HAP-1 (cell line): ENCODE measurements at regions not wholly inside any gene's neighbourhood (a gene's known extent, or its start where the extent isn't known, plus 50 kb on each side); places are given as distances from the start of the nearest gene placed in this dataset.
"Not testable (repeated sequence)": the region's sequence is repeated elsewhere in the genome, so short reads cannot be mapped to it uniquely, and the experiment has no call there.

Experiments
- DNase-seq, 2 experiments: peaks; one replicate each; pipeline ENCODE4 v3.0.0-alpha.2; 2016 to 2020; ENCODE audit warnings: low spot score in 2 of 2
- H3K27me3 ChIP-seq: fragments of 250-450 bp; sonication (Bioruptor Pico); 2 replicates; pipeline ENCODE4 v1.5.1; 2020; ENCODE audit warnings: low read depth, mild to moderate bottlenecking, moderate library complexity
- H3K36me3 ChIP-seq: fragments of 250-450 bp; sonication (Bioruptor Pico); replicated peaks from 2 replicates; pipeline ENCODE4 v1.5.1; 2020; ENCODE audit warnings: mild to moderate bottlenecking
- H3K4me1 ChIP-seq: fragments of 250-450 bp; sonication (Bioruptor Pico); 2 replicates; pipeline ENCODE4 v1.5.1; 2020; ENCODE audit warnings: mild to moderate bottlenecking
- H3K4me3 ChIP-seq: fragments of 250-450 bp; sonication (Bioruptor Pico); 2 replicates; pipeline ENCODE4 v1.5.1; 2020; ENCODE audit warnings: mild to moderate bottlenecking, moderate library complexity
- H3K9me3 ChIP-seq: fragments of 250-450 bp; sonication (Bioruptor Pico); 2 replicates; pipeline ENCODE4 v1.5.1; 2020; ENCODE audit warnings: mild to moderate bottlenecking, moderate library complexity
- in situ Hi-C: fragments of 300-500 bp; cut with MboI; formaldehyde crosslinking; loops from 3 replicates; pipeline ENCODE4 v1.14.3; 2020; ENCODE audit warnings: low sequenced_read_pairs, inconsistent platforms, mixed read lengths

- in situ Hi-C loops: no loop called here
- Histone ChIP-seq H3K9me3 (no peaks in the 10 kb centered on the region), H3K4me1 (no peaks in the 10 kb centered on the region), H3K27me3 (no peaks in the 10 kb centered on the region), H3K4me3 (no peak overlapping the region), H3K36me3 (no peaks in the 10 kb centered on the region)
- DNase-seq: no peak
Measured at GRCh38 chr5:42230839-42231238, 192.4 kb upstream of the GHR start.

DNA sequence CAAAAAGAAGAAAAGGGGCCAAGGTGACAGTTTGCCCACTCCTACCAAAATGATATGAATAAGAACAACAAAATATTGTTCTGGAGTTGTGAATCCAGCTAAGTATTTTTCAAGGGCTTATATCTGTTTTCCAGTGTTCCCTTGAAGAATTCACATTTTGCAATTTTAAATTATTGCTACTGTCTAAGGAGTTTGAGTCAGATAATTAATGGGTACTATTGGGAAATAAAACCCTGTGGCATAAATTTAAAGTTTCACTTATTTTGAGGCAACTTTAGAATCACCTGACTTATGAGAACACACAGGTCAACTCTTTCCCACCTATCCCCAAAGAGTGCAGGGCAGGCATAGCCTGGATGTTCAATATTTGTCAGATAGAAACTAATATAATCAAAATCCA is 188.0 kb upstream of the GHR start:
- Histone ChIP-seq H3K4me3 (no peak overlapping the region), H3K36me3 (no peaks in the 10 kb centered on the region), H3K9me3 (no peaks in the 10 kb centered on the region), H3K4me1 (no peaks in the 10 kb centered on the region), H3K27me3 (no peaks in the 10 kb centered on the region)
- in situ Hi-C loops: no loop called here
- DNase-seq: no peak

- Histone ChIP-seq H3K4me3 (no peak overlapping the region), H3K9me3 (no peaks in the 10 kb centered on the region), H3K4me1 (no peaks in the 10 kb centered on the region), H3K27me3 (no peaks in the 10 kb centered on the region), H3K36me3 (no peaks in the 10 kb centered on the region)
- in situ Hi-C loops: no loop called here
- no peak for DNase-seq
Measured at GRCh38 chr5:42235837-42236236, 187.4 kb upstream of the GHR start.

DNA sequence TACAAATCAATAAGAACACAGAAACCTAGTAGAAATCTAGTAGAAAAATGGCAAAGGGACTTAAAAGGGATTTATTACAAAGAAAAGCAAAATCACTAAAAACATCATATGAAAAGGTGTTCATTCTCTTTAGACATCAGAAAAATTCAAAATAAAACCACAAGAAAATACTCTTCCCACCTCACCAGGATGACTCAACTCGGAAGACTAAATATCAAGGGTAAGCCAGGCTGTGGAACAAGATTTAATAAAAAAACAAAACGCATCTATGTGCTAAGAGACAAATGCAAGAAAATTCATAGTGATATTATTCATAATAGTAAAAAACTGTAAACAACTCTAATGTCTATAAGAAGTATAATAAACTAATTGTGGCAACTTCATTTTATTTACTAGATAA is 181.6 kb upstream of the GHR start:
- H3K36me3 ChIP-seq: no peaks in the 10 kb centered on the region
- in situ Hi-C loops: no loop called here
- DNase-seq: no peak
- no peak overlapping the region for H3K4me3 ChIP-seq
- no peaks in the 10 kb centered on the region for H3K4me1 ChIP-seq
- H3K9me3 ChIP-seq: no peaks in the 10 kb centered on the region
- H3K27me3 ChIP-seq: no peaks in the 10 kb centered on the region

DNA sequence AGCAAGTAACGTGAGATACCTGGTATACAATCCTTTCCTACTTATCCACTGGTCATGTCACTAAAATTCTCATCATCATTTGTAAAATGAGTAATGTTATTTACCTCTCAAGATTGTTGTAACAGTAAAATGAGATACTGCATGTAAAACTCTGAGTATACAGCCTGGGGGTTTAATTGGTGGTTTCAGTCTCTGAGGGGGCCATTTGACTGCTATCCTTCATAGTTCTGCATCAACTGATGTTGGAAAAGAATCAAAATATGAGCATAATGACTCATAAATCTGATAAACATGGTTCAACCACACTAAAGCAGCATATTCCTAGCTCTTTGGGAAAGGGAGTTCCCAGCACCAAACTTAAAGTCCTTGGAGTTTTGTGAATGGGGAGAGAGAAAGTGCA is 181.0 kb upstream of the GHR start:
- no peak for DNase-seq
- no peaks in the 10 kb centered on the region for H3K4me1 ChIP-seq

GRCh38 chr5:42242881-42243485 is 180.3 kb upstream of the GHR start:
- in situ Hi-C loops: no loop called here
- H3K36me3 ChIP-seq: no peaks in the 10 kb centered on the region
- H3K4me3 ChIP-seq: no peak overlapping the region
- DNase-seq: no peak
- H3K27me3 ChIP-seq: no peaks in the 10 kb centered on the region
- H3K9me3 ChIP-seq: no peaks in the 10 kb centered on the region
- H3K4me1 ChIP-seq: no peaks in the 10 kb centered on the region

More for the DNA sequence above, 181.0 kb upstream of the GHR start:
- in situ Hi-C loops: no loop called here
- Histone ChIP-seq H3K36me3 (no peaks in the 10 kb centered on the region), H3K27me3 (no peaks in the 10 kb centered on the region), H3K9me3 (no peaks in the 10 kb centered on the region), H3K4me3 (no peak overlapping the region)

GRCh38 chr5:42252306-42252705 is 170.9 kb upstream of the GHR start:
- in situ Hi-C loops: no loop called here
- Histone ChIP-seq H3K36me3 (no peaks in the 10 kb centered on the region), H3K9me3 (no peaks in the 10 kb centered on the region), H3K4me1 (no peaks in the 10 kb centered on the region), H3K4me3 (no peak overlapping the region), H3K27me3 (no peaks in the 10 kb centered on the region)
- DNase-seq: no peak

GRCh38 chr5:42259914-42260313 is 163.3 kb upstream of the GHR start:
- in situ Hi-C loops, H3K36me3 ChIP-seq, H3K4me3 ChIP-seq, H3K9me3 ChIP-seq, H3K4me1 ChIP-seq, H3K27me3 ChIP-seq, DNase-seq: not testable (repeated sequence)

DNA sequence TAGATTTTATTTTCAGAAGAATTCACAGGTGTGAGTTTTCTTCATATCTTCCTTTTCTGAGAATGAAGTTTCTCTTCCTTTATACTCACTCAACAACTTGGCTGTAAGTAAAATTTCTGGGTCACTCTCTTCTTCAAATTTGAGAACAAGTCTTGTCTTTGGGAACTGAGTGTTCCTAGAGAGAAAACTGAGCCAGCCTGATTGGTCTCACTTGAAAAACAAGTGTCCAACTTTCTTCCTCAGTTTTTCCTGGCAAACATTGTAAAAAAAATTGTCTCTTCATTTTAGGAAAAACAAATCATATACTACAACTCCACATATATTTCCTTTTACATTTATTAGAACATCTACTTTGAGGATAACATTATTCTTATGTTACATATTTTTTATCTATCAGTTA is 156.1 kb upstream of the GHR start:
- Histone ChIP-seq H3K4me3 (no peak overlapping the region), H3K9me3 (no peaks in the 10 kb centered on the region), H3K36me3 (no peaks in the 10 kb centered on the region), H3K27me3 (no peaks in the 10 kb centered on the region), H3K4me1 (no peaks in the 10 kb centered on the region)
- in situ Hi-C loops: no loop called here
- no peak for DNase-seq

- DNase-seq, H3K4me1 ChIP-seq, H3K4me3 ChIP-seq, H3K36me3 ChIP-seq, H3K27me3 ChIP-seq, in situ Hi-C loops, H3K9me3 ChIP-seq: not testable (repeated sequence)
Measured at GRCh38 chr5:42268170-42268569, 155.1 kb upstream of the GHR start.

GRCh38 chr5:42268630-42269029 is 154.6 kb upstream of the GHR start:
- Histone ChIP-seq H3K36me3 (no peaks in the 10 kb centered on the region), H3K9me3 (no peaks in the 10 kb centered on the region), H3K27me3 (no peaks in the 10 kb centered on the region), H3K4me3 (no peak overlapping the region), H3K4me1 (no peaks in the 10 kb centered on the region)
- in situ Hi-C loops: no loop called here
- DNase-seq: no peak

- H3K9me3 ChIP-seq: no peaks in the 10 kb centered on the region
- DNase-seq: no peak
- in situ Hi-C loops: no loop called here
- H3K4me1 ChIP-seq: no peaks in the 10 kb centered on the region
- no peak overlapping the region for H3K4me3 ChIP-seq
- no peaks in the 10 kb centered on the region for H3K36me3 ChIP-seq
- H3K27me3 ChIP-seq: no peaks in the 10 kb centered on the region
Measured at GRCh38 chr5:42270771-42271170, 152.5 kb upstream of the GHR start.

DNA sequence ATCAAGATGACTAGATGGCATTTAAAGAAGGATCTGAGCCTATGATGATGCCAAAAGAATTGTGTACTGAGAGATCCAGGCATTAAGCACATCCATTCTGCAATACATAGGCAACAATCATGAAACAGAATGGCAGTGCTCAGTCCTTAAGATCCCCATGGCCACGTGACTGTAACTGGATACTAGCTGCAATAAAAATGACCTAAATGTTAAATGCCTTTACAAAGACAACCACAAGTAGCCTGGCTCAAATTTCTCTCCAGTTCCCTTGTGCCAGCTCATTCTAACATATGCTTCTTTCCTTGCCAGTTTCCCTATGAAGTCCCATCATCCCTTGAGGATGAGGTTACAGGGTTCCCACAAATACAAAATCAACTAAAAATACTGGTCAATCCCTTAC is 148.3 kb upstream of the GHR start:
- Histone ChIP-seq H3K27me3 (no peaks in the 10 kb centered on the region), H3K4me3 (no peak overlapping the region), H3K36me3 (no peaks in the 10 kb centered on the region), H3K9me3 (no peaks in the 10 kb centered on the region), H3K4me1 (no peaks in the 10 kb centered on the region)
- in situ Hi-C loops: no loop called here
- DNase-seq: no peak

DNA sequence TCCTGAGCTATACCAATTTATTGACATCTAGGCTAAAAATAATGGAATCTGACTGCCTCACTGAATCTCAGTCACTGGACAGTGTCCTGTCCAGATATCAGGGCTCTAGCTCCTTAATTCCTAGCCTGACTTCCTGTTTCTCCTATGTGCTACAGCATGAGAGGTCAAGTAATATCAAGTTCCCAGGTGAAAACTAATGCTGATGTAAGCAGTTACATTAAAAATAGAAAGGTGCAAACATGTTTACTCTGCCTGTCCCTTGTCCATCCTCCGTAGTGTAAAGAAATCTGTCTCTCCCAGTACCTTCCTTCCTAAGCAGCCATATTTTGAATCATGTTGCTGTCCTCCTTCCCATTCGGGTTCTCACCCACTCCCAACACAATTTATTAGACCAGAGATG is 145.9 kb upstream of the GHR start:
- Histone ChIP-seq H3K4me1 (no peaks in the 10 kb centered on the region), H3K9me3 (no peaks in the 10 kb centered on the region), H3K27me3 (no peaks in the 10 kb centered on the region), H3K4me3 (no peak overlapping the region), H3K36me3 (no peaks in the 10 kb centered on the region)
- no peak for DNase-seq
- in situ Hi-C loops: no loop called here

- Histone ChIP-seq H3K27me3 (no peaks in the 10 kb centered on the region), H3K4me3 (no peak overlapping the region), H3K9me3 (no peaks in the 10 kb centered on the region), H3K4me1 (no peaks in the 10 kb centered on the region), H3K36me3 (no peaks in the 10 kb centered on the region)
- DNase-seq: no peak
- in situ Hi-C loops: no loop called here
Measured at GRCh38 chr5:42284584-42284983, 138.7 kb upstream of the GHR start.
